Activated T-cell treated with anti-CD3 and anti-CD28 coated beads, Interleukin-2, amount 50 U/mL, for 72 hours (primary cell): ENCODE measurements at regions not wholly inside any gene's neighbourhood (a gene's known extent, or its start where the extent isn't known, plus 50 kb on each side); places are given as distances from the start of the nearest gene placed in this dataset.

Source experiments
- ATAC-seq, 2 donors: fragments of 150-1000 bp; cut with Tn5 transposase; replicated peaks in 1 of 2; 2 replicates each; pipeline ENCODE4 v1.10.0; 2021; ENCODE audit warnings: moderate library complexity in 2 of 2, mild to moderate bottlenecking in 1 of 2
- DNase-seq, 2 donors: peaks; one replicate each; pipeline ENCODE4 v3.0.0; 2021 to 2022; ENCODE audit warnings: mixed read lengths in 1 of 2
- H3K27ac Mint-ChIP-seq: one replicate; pipeline ENCODE4 v1.8.0; 2022; ENCODE audit warnings: mild to moderate bottlenecking, moderate library complexity, mixed read lengths
- H3K27me3 Mint-ChIP-seq: one replicate; pipeline ENCODE4 v1.8.0; 2022; ENCODE audit warnings: low read depth, mixed read lengths
- H3K36me3 Mint-ChIP-seq, 2 donors: one replicate each; pipeline ENCODE4 v1.8.0; 2022; ENCODE audit warnings: mixed read lengths in 2 of 2, mild to moderate bottlenecking in 1 of 2; ENCODE audit not compliant: insufficient read depth in 2 of 2
- H3K4me1 Mint-ChIP-seq: one replicate; pipeline ENCODE4 v1.8.0; 2022; ENCODE audit warnings: low read depth, mixed read lengths
- H3K4me3 Mint-ChIP-seq, 2 donors: one replicate each; pipeline ENCODE4 v1.8.0; 2022; ENCODE audit warnings: mild to moderate bottlenecking in 2 of 2, mixed read lengths in 2 of 2, moderate library complexity in 2 of 2
- H3K9me3 Mint-ChIP-seq, 2 donors: one replicate each; pipeline ENCODE4 v1.8.0; 2022; ENCODE audit warnings: mixed read lengths in 2 of 2

- H3K4me1 Mint-ChIP-seq, result no peaks in the 10 kb centered on the region
- no peak overlapping the region for H3K4me3 Mint-ChIP-seq
- peaks cover 0 to 4% of the 10 kb centered on the region in 2 donors for H3K9me3 Mint-ChIP-seq
- no peak overlapping the region for H3K27ac Mint-ChIP-seq
- no peaks in the 10 kb centered on the region for H3K36me3 Mint-ChIP-seq
- no peak for ATAC-seq
- DNase-seq, result no peak
- no peaks in the 10 kb centered on the region for H3K27me3 Mint-ChIP-seq
Measured at GRCh38 chr20:39473536-39473935, 511.4 kb downstream of the DHX35 start.

- peaks cover 2 to 4% of the 10 kb centered on the region in 2 donors for H3K9me3 Mint-ChIP-seq
- H3K27ac Mint-ChIP-seq, result no peak overlapping the region
- H3K4me1 Mint-ChIP-seq, result no peaks in the 10 kb centered on the region
- no peak overlapping the region for H3K4me3 Mint-ChIP-seq
- DNase-seq (no peak), ATAC-seq (no peak)
- no peaks in the 10 kb centered on the region for H3K36me3 Mint-ChIP-seq
- H3K27me3 Mint-ChIP-seq, result no peaks in the 10 kb centered on the region
Measured at GRCh38 chr20:39468703-39469102, 506.6 kb downstream of the DHX35 start.

- Mint-ChIP-seq H3K9me3 (peaks cover 2 to 3% of the 10 kb centered on the region in 2 donors), H3K4me1 (no peaks in the 10 kb centered on the region), H3K27me3 (no peaks in the 10 kb centered on the region), H3K4me3 (no peak overlapping the region), H3K36me3 (no peaks in the 10 kb centered on the region), H3K27ac (no peak overlapping the region)
- ATAC-seq (no peak), DNase-seq (no peak)
Measured at GRCh38 chr20:39464238-39464637, 502.1 kb downstream of the DHX35 start.

GRCh38 chr20:39462416-39462945, 500.3 kb downstream of the DHX35 start:
- Mint-ChIP-seq H3K36me3 (no peaks in the 10 kb centered on the region), H3K27ac (no peak overlapping the region), H3K27me3 (no peaks in the 10 kb centered on the region), H3K4me3 (no peak overlapping the region), H3K4me1 (no peaks in the 10 kb centered on the region), H3K9me3 (peaks cover 0 to 3% of the 10 kb centered on the region in 2 donors)
- ATAC-seq (no peak), DNase-seq (no peak)

- H3K36me3 Mint-ChIP-seq, result no peaks in the 10 kb centered on the region
- DNase-seq, result no peak
- ATAC-seq, result no peak
- peaks cover 0 to 4% of the 10 kb centered on the region in 2 donors for H3K9me3 Mint-ChIP-seq
- no peak overlapping the region for H3K4me3 Mint-ChIP-seq
- no peaks in the 10 kb centered on the region for H3K4me1 Mint-ChIP-seq
- H3K27ac Mint-ChIP-seq, result no peak overlapping the region
- H3K27me3 Mint-ChIP-seq, result peaks cover 7% of the 10 kb centered on the region
Measured at GRCh38 chr20:39458452-39458851, 496.3 kb downstream of the DHX35 start.

GRCh38 chr20:39453890-39454289, 491.7 kb downstream of the DHX35 start:
- Mint-ChIP-seq H3K4me3 (no peak overlapping the region), H3K36me3 (no peaks in the 10 kb centered on the region), H3K9me3 (peaks cover 0 to 3% of the 10 kb centered on the region in 2 donors), H3K27ac (no peak overlapping the region), H3K4me1 (no peaks in the 10 kb centered on the region), H3K27me3 (peaks cover 7% of the 10 kb centered on the region)
- DNase-seq, result no peak
- no peak for ATAC-seq

- Mint-ChIP-seq H3K4me3 (no peak overlapping the region), H3K27ac (no peak overlapping the region), H3K9me3 (peaks cover 0 to 3% of the 10 kb centered on the region in 2 donors), H3K36me3 (no peaks in the 10 kb centered on the region), H3K4me1 (no peaks in the 10 kb centered on the region), H3K27me3 (peaks cover 7% of the 10 kb centered on the region)
- DNase-seq, result no peak
- no peak for ATAC-seq
Measured at GRCh38 chr20:39452583-39453340, 490.6 kb downstream of the DHX35 start.

GRCh38 chr20:39451386-39451785, 489.2 kb downstream of the DHX35 start:
- Mint-ChIP-seq H3K4me1 (no peaks in the 10 kb centered on the region), H3K9me3 (peaks cover 0 to 3% of the 10 kb centered on the region in 2 donors), H3K4me3 (no peak overlapping the region), H3K36me3 (no peaks in the 10 kb centered on the region), H3K27ac (no peak overlapping the region), H3K27me3 (no peaks in the 10 kb centered on the region)
- ATAC-seq (no peak), DNase-seq (no peak)

- Mint-ChIP-seq H3K27ac (no peak overlapping the region), H3K4me1 (no peaks in the 10 kb centered on the region), H3K36me3 (no peaks in the 10 kb centered on the region), H3K9me3 (no peaks in the 10 kb centered on the region), H3K27me3 (no peaks in the 10 kb centered on the region), H3K4me3 (no peak overlapping the region)
- ATAC-seq, result no peak
- no peak for DNase-seq
Measured at GRCh38 chr20:39446397-39446796, 484.3 kb downstream of the DHX35 start.

- Mint-ChIP-seq H3K27me3 (no peaks in the 10 kb centered on the region), H3K4me1 (no peaks in the 10 kb centered on the region), H3K4me3 (no peak overlapping the region), H3K9me3 (no peaks in the 10 kb centered on the region), H3K27ac (no peak overlapping the region), H3K36me3 (no peaks in the 10 kb centered on the region)
- no peak for ATAC-seq
- no peak for DNase-seq
Measured at GRCh38 chr20:39445095-39445494, 483.0 kb downstream of the DHX35 start.

GRCh38 chr20:39433466-39433865, 471.3 kb downstream of the DHX35 start:
- ATAC-seq, result no peak
- no peak for DNase-seq
- H3K4me3 Mint-ChIP-seq, result no peak overlapping the region
- peaks cover 2 to 3% of the 10 kb centered on the region in 2 donors for H3K9me3 Mint-ChIP-seq
- no peaks in the 10 kb centered on the region for H3K4me1 Mint-ChIP-seq
- no peaks in the 10 kb centered on the region for H3K27me3 Mint-ChIP-seq
- H3K27ac Mint-ChIP-seq, result no peak overlapping the region
- peaks cover 0 to 2% of the 10 kb centered on the region in 2 donors for H3K36me3 Mint-ChIP-seq

- H3K4me1 Mint-ChIP-seq, result no peaks in the 10 kb centered on the region
- ATAC-seq, result no peak
- peaks cover 0 to 2% of the 10 kb centered on the region in 2 donors for H3K36me3 Mint-ChIP-seq
- H3K27ac Mint-ChIP-seq, result no peak overlapping the region
- DNase-seq, result no peak
- H3K4me3 Mint-ChIP-seq, result no peak overlapping the region
- peaks cover 2 to 3% of the 10 kb centered on the region in 2 donors for H3K9me3 Mint-ChIP-seq
- no peaks in the 10 kb centered on the region for H3K27me3 Mint-ChIP-seq
Measured at GRCh38 chr20:39431091-39431880, 469.1 kb downstream of the DHX35 start.

- Mint-ChIP-seq H3K9me3 (peaks cover 2 to 3% of the 10 kb centered on the region in 2 donors), H3K27me3 (no peaks in the 10 kb centered on the region), H3K27ac (no peak overlapping the region), H3K4me1 (no peaks in the 10 kb centered on the region), H3K36me3 (peaks cover 0 to 2% of the 10 kb centered on the region in 2 donors), H3K4me3 (no peak overlapping the region)
- ATAC-seq (no peak), DNase-seq (no peak)
Measured at GRCh38 chr20:39429726-39430125, 467.6 kb downstream of the DHX35 start.
